GM23248 (cell line): ENCODE measurements at regions not wholly inside any gene's neighbourhood (a gene's known extent, or its start where the extent isn't known, plus 50 kb on each side); places are given as distances from the start of the nearest gene placed in this dataset.

Source experiments
- DNase-seq: peaks from one replicate; pipeline ENCODE4 v3.0.0-alpha.2; 2015
- H2AFZ ChIP-seq: fragments of 200-600 bp; sonication (generic); 2 replicates; pipeline ENCODE4 v1.6.1; 2016; ENCODE audit warnings: antibody characterized with exemption
- H3F3A ChIP-seq: fragments of 200-600 bp; sonication (generic); 2 replicates; pipeline ENCODE4 v1.6.1; 2016; ENCODE audit warnings: mild to moderate bottlenecking, antibody characterized with exemption, mixed run types; ENCODE audit not compliant: insufficient read depth
- H3K27ac ChIP-seq: fragments of 200-600 bp; sonication (generic); 2 replicates; pipeline ENCODE4 v1.5.1; 2016; ENCODE audit warnings: mild to moderate bottlenecking
- H3K27me3 ChIP-seq: fragments of 200-600 bp; sonication (generic); replicated peaks from 2 replicates; pipeline ENCODE4 v1.6.1; 2016; ENCODE audit warnings: mild to moderate bottlenecking; ENCODE audit not compliant: insufficient read depth
- H3K36me3 ChIP-seq: fragments of 200-600 bp; sonication (generic); 2 replicates; pipeline ENCODE4 v1.6.1; 2016; ENCODE audit warnings: low read depth, mild to moderate bottlenecking
- H3K4me1 ChIP-seq: fragments of 200-600 bp; sonication (generic); 2 replicates; pipeline ENCODE4 v1.6.1; 2016; ENCODE audit warnings: mild to moderate bottlenecking; ENCODE audit not compliant: insufficient read depth
- H3K4me2 ChIP-seq: fragments of 200-600 bp; sonication (generic); one replicate; pipeline ENCODE4 v1.6.1; 2016; ENCODE audit warnings: mild to moderate bottlenecking; ENCODE audit not compliant: unreplicated experiment
- H3K4me3 ChIP-seq: fragments of 200-600 bp; sonication (generic); 2 replicates; pipeline ENCODE4 v1.5.1; 2016; ENCODE audit warnings: mild to moderate bottlenecking
- H3K79me2 ChIP-seq: fragments of 200-600 bp; sonication (generic); 2 replicates; pipeline ENCODE4 v1.6.1; 2016; ENCODE audit warnings: mild to moderate bottlenecking; ENCODE audit not compliant: insufficient read depth
- H3K9ac ChIP-seq: fragments of 200-600 bp; sonication (generic); 2 replicates; pipeline ENCODE4 v1.6.1; 2016; ENCODE audit warnings: mild to moderate bottlenecking
- H3K9me2 ChIP-seq: fragments of 200-600 bp; sonication (generic); 2 replicates; pipeline ENCODE4 v1.6.1; 2016; ENCODE audit warnings: mixed run types, mild to moderate bottlenecking, moderate library complexity; ENCODE audit not compliant: insufficient read depth
- H3K9me3 ChIP-seq: fragments of 200-600 bp; sonication (generic); one replicate; pipeline ENCODE4 v1.6.1; 2017; ENCODE audit warnings: low read depth
- H4K20me1 ChIP-seq: fragments of 200-600 bp; sonication (generic); 2 replicates; pipeline ENCODE4 v1.6.0; 2016; ENCODE audit not compliant: insufficient read depth
- EZH2 ChIP-seq: fragments of 200-600 bp; sonication (generic); IDR thresholded peaks from 2 replicates; pipeline ENCODE4 v1.6.1; 2018; ENCODE audit warnings: antibody characterized with exemption, mild to moderate bottlenecking; ENCODE audit not compliant: insufficient read depth, poor library complexity, severe bottlenecking
- EZH2phosphoT487 ChIP-seq: fragments of 200-600 bp; sonication (generic); IDR thresholded peaks from 2 replicates; pipeline ENCODE4 v1.6.1; 2018; ENCODE audit warnings: antibody characterized with exemption, moderate library complexity, mild to moderate bottlenecking, low read depth; ENCODE audit not compliant: insufficient read depth
- WGBS, 2 experiments: methylation state at CpG; one replicate each; pipeline ENCODE4 v1.1.6; 2015 to 2017; ENCODE audit warnings: low lambda C conversion rate in 2 of 2, low coverage in 1 of 2; ENCODE audit errors: missing lambda C conversion rate in 2 of 2; 5-methylcytosine and 5-hydroxymethylcytosine counted together
- in situ Hi-C: fragments of 300-500 bp; cut with MboI; formaldehyde crosslinking; loops from 2 replicates; pipeline ENCODE4 v1.15.0; 2020

DNA sequence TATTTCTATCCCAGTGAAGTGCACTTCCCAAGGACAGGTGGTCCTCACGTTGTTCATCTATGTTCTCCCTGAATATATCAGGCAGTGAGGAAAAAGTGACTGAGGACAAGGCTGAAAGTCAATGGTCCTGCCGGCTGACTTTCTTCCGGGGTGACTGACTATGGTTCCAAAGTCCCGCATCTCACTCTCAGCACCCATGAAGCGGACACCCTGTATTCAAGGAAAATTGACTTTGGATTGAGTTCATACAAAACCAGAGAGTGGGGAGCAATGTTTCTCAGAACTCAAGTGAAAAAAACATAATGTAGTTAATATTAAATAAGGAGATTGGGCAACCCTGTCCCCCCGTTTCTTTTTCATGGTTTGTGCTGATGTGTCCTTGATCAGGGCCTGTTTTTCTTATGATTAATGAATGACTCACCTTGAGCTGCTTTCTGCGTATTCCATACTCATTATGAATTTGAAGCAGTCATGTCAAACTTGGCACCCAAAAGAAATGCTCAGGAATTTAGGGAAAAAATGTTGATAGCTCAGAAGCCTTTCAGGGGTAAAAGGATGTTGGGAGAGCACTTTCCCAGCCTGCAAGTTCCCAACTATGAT lies 184.0 kb downstream of the CYLD start:
- no peak overlapping the region for H2AFZ ChIP-seq
- H3K27ac ChIP-seq = no peak overlapping the region
- no peak overlapping the region for H3K4me3 ChIP-seq
- no peaks in the 10 kb centered on the region for H3K9me2 ChIP-seq
- H3K4me2 ChIP-seq = no peak overlapping the region
- no peak for TF ChIP-seq EZH2phosphoT487
- no peak for TF ChIP-seq EZH2
- H4K20me1 ChIP-seq = no peaks in the 10 kb centered on the region
- H3K9me3 ChIP-seq = no peaks in the 10 kb centered on the region
- H3K27me3 ChIP-seq = no peaks in the 10 kb centered on the region
- in situ Hi-C loops = no loop called here
- H3K79me2 ChIP-seq = no peaks in the 10 kb centered on the region
- no peaks in the 10 kb centered on the region for H3K4me1 ChIP-seq
- 55 to 57% methylated on average over 7 of the region's 7 CpGs for WGBS, 2 experiments
- no peaks in the 10 kb centered on the region for H3F3A ChIP-seq
- peak; percentile 29 for DNase-seq
- H3K36me3 ChIP-seq = no peaks in the 10 kb centered on the region
- H3K9ac ChIP-seq = no peak overlapping the region

DNA sequence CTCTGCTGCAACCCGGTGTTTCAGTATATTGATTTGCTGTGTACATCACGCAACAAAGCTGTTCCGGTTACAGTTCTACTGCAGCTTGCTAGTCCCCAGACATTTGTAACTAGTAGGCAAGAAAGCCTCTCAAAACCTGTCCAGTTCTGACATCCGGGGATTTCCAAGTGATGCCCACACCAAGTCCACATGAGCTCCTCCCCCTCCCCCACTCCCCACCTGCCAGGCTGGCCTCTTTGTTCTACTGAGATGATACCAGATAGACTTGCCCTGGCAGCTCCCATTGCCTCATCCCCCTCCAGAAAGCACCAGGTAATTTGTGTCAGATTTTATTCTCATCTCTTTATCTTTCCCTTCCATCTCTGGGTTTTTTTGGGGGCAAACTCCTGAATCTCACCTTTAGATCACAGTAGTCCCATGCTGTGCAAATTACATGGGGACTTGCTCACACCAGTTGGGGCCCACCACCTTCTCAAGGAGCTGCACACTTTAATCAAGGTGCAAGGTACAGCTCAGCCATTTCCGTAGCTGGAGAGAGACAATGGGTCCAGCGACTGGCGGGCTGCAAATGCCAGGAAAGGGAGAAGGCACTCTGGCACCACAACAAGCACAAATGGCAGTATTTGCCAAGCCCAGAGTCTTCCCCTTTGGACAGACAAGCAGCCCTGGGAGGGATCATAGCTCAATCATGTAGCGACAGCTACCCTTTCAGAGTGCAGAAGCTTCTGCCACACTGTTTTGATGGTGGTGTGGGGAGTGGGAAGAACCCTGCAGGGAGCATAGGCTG lies 183.1 kb downstream of the CYLD start:
- Histone ChIP-seq H3K36me3 (no peaks in the 10 kb centered on the region), H3K4me2 (no peak overlapping the region), H4K20me1 (no peaks in the 10 kb centered on the region), H3K4me1 (no peaks in the 10 kb centered on the region), H3F3A (no peaks in the 10 kb centered on the region), H3K27me3 (no peaks in the 10 kb centered on the region), H3K4me3 (no peak overlapping the region), H3K27ac (no peak overlapping the region), H3K9ac (no peak overlapping the region), H2AFZ (no peak overlapping the region), H3K79me2 (no peaks in the 10 kb centered on the region), H3K9me2 (no peaks in the 10 kb centered on the region), H3K9me3 (no peaks in the 10 kb centered on the region)
- in situ Hi-C loops = no loop called here
- 80 to 82% methylated on average over 8 of the region's 8 CpGs for WGBS, 2 experiments
- DNase-seq = no peak
- no peak for TF ChIP-seq EZH2phosphoT487
- no peak for TF ChIP-seq EZH2

DNA sequence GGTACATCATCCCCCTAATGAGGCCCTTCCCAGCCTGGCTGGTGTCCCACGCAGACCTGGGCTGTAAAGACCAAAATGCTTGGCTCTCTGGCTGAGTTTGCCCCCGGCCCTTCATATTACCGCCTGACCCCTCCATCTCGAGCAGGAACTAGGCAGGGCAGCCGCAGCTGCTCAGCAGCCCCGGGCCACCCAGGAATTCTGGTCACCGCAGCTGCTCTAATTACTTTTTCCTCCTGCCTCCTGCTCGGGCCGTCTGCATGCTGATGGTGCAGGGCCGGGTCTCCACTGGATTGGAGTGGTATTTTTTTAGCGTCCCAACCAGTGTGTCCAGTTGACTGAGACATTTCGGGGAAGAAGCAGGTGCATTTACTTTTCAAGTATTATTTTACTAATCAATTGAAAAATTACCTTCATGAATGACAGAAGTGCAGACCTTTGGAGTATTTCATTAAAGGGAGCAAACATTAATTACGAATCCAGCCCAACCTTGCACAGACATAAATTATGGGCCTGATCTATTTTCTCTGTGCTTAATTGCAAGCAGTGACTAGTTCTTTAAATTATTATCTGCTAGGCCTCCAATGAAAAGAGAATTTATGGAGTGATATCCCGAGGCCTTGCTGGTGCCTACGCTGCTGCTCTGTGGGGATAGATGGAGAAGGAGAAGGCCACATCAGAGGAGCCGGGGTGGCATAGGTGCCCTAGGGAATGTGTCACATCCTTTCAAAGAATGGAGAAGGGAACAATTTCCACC lies 176.2 kb downstream of the CYLD start:
- H3K27me3 ChIP-seq = no peaks in the 10 kb centered on the region
- no peak for DNase-seq
- no peaks in the 10 kb centered on the region for H3K36me3 ChIP-seq
- H3F3A ChIP-seq = no peaks in the 10 kb centered on the region
- no peak overlapping the region for H3K4me3 ChIP-seq
- H4K20me1 ChIP-seq = no peaks in the 10 kb centered on the region
- H3K27ac ChIP-seq = no peak overlapping the region
- no peaks in the 10 kb centered on the region for H3K9me2 ChIP-seq
- H3K4me1 ChIP-seq = no peaks in the 10 kb centered on the region
- no peaks in the 10 kb centered on the region for H3K9me3 ChIP-seq
- TF ChIP-seq EZH2phosphoT487 = no peak
- no peak for TF ChIP-seq EZH2
- no peaks in the 10 kb centered on the region for H3K79me2 ChIP-seq
- H3K4me2 ChIP-seq = no peak overlapping the region
- H2AFZ ChIP-seq = no peak overlapping the region
- WGBS, 2 experiments = 51 to 58% methylated on average over 16 of the region's 16 CpGs
- H3K9ac ChIP-seq = no peak overlapping the region
- in situ Hi-C loops = no loop called here

- H3K4me1 ChIP-seq = no peaks in the 10 kb centered on the region
- H3K27ac ChIP-seq = no peak overlapping the region
- H3K36me3 ChIP-seq = no peaks in the 10 kb centered on the region
- peaks cover 6% of the 10 kb centered on the region for H3K27me3 ChIP-seq
- no peaks in the 10 kb centered on the region for H3F3A ChIP-seq
- no peaks in the 10 kb centered on the region for H4K20me1 ChIP-seq
- no peak overlapping the region for H3K4me3 ChIP-seq
- H3K9ac ChIP-seq = no peak overlapping the region
- no peak overlapping the region for H2AFZ ChIP-seq
- H3K9me3 ChIP-seq = no peaks in the 10 kb centered on the region
- no peak for DNase-seq
- H3K79me2 ChIP-seq = no peaks in the 10 kb centered on the region
- H3K4me2 ChIP-seq = no peak overlapping the region
- no peaks in the 10 kb centered on the region for H3K9me2 ChIP-seq
- in situ Hi-C loops = no loop called here
- TF ChIP-seq EZH2phosphoT487 (no peak), EZH2 (no peak)
These were observed 174.2 kb downstream of the CYLD start for GRCh38 chr16:50916040-50916439.
